H1 (cell line): ENCODE measurements at regions not wholly inside any gene's neighbourhood (a gene's known extent, or its start where the extent isn't known, plus 50 kb on each side); places are given as distances from the start of the nearest gene placed in this dataset.

ENCODE experiments used
- CTCF ChIA-PET: fragments of 300-600 bp; sonication (Branson Sonifier 250); formaldehyde crosslinking; loops from one replicate; lab custom pipeline; 2021; ENCODE audit not compliant: partially characterized antibody; lab: Charles Lee
- POLR2A ChIA-PET: fragments of 300-600 bp; sonication (Branson Sonifier 250); formaldehyde crosslinking; loops from one replicate; lab custom pipeline; 2021; ENCODE audit warnings: inconsistent platforms; ENCODE audit not compliant: partially characterized antibody; lab: Charles Lee
- DNase-seq, 2 experiments: peaks; one replicate each; pipeline versions ENCODE4 v3.0.0 to v3.0.0-alpha.2; 2010 to 2022; ENCODE audit warnings: low spot score in 2 of 2, low read depth in 1 of 2, mixed read lengths in 1 of 2
- FAIRE-seq: peaks from 2 replicates; lab custom pipeline; 2011; peaks lifted over from hg19 to GRCh38; lab: Jason Lieb, UNC
- H2AFZ ChIP-seq: 2 replicates; pipeline ENCODE4 v1.8.1; 2012; ENCODE audit warnings: low read length, inconsistent platforms
- H2AK5ac ChIP-seq: 2 replicates; pipeline ENCODE4 v1.6.1; 2013; ENCODE audit warnings: low read depth, low read length
- H2BK120ac ChIP-seq: replicated peaks from 2 replicates; pipeline ENCODE3; 2013; ENCODE audit warnings: low read depth, low read length, inconsistent platforms
- H2BK12ac ChIP-seq: 2 replicates; pipeline ENCODE4 v1.6.1; 2013; ENCODE audit warnings: low read depth, low read length
- H2BK15ac ChIP-seq: 2 replicates; pipeline ENCODE4 v1.6.1; 2013; ENCODE audit warnings: low read length
- H2BK20ac ChIP-seq: 2 replicates; pipeline ENCODE4 v1.6.1; 2013; ENCODE audit warnings: low read length
- H2BK5ac ChIP-seq: 2 replicates; pipeline ENCODE4 v1.6.1; 2013; ENCODE audit warnings: low read depth, low read length
- H3K14ac ChIP-seq: 2 replicates; pipeline ENCODE4 v1.6.1; 2013; ENCODE audit warnings: inconsistent platforms; ENCODE audit not compliant: insufficient read length
- H3K18ac ChIP-seq: 2 replicates; pipeline ENCODE4 v1.6.1; 2013; ENCODE audit warnings: low read length; ENCODE audit errors: extremely low read depth
- H3K23ac ChIP-seq: 2 replicates; pipeline ENCODE4 v1.6.1; 2013; ENCODE audit warnings: inconsistent platforms; ENCODE audit not compliant: insufficient read length
- H3K23me2 ChIP-seq: 2 replicates; pipeline ENCODE4 v1.6.1; 2013; ENCODE audit warnings: low read depth, low read length
- H3K27ac ChIP-seq: 2 replicates; pipeline ENCODE4 v1.6.1; 2011; ENCODE audit warnings: low read depth, low read length, inconsistent platforms
- H3K27me3 ChIP-seq, 4 experiments: replicated peaks in 1 of 4; 1 replicate in 1 of 4; 2 replicates in 3 of 4; pipeline versions ENCODE4 v1.6.1 to v1.8.1; 2011 to 2013; ENCODE audit warnings: low read length in 3 of 4, mild to moderate bottlenecking in 3 of 4, inconsistent platforms in 2 of 4, mixed read lengths in 2 of 4, moderate library complexity in 1 of 4; ENCODE audit not compliant: control insufficient read depth in 3 of 4, insufficient read depth in 3 of 4; ENCODE audit errors: extremely low read depth in 1 of 4
- H3K36me3 ChIP-seq, 4 experiments: 2 replicates each; pipeline versions ENCODE4 v1.6.1 to v1.8.1; 2011 to 2013; ENCODE audit warnings: mild to moderate bottlenecking in 4 of 4, low read length in 3 of 4, moderate library complexity in 2 of 4, control low read depth in 1 of 4, inconsistent platforms in 1 of 4; ENCODE audit not compliant: insufficient read depth in 4 of 4, control insufficient read depth in 2 of 4
- H3K4ac ChIP-seq: replicated peaks from 2 replicates; pipeline ENCODE3; 2013; ENCODE audit warnings: low read length, low read depth, mixed read lengths, inconsistent platforms; ENCODE audit not compliant: insufficient read length
- H3K4me1 ChIP-seq, 4 experiments: replicated peaks in 1 of 4; 1 replicate in 1 of 4; 2 replicates in 3 of 4; pipeline versions ENCODE4 v1.6.1 to v1.8.1; 2011 to 2013; ENCODE audit warnings: low read length in 3 of 4, inconsistent platforms in 2 of 4, mixed read lengths in 1 of 4; ENCODE audit not compliant: insufficient read depth in 4 of 4, control insufficient read depth in 3 of 4
- H3K4me2 ChIP-seq, 2 experiments: 2 replicates each; pipeline versions ENCODE4 v1.6.1 to v1.8.1; 2011 to 2013; ENCODE audit warnings: low read depth in 2 of 2, low read length in 2 of 2, control low read depth in 1 of 2, inconsistent platforms in 1 of 2, mild to moderate bottlenecking in 1 of 2; ENCODE audit not compliant: insufficient read depth in 1 of 2
- H3K4me3 ChIP-seq, 4 experiments: fragments of 200-600, 300-600 bp in 1 of 4; sonication (generic), shearing (Covaris generic), sonication (Bioruptor Twin) in 1 of 4; 2 replicates each; pipeline versions ENCODE4 v1.5.1 to v1.8.1; 2011 to 2016; ENCODE audit warnings: low read length in 4 of 4, low read depth in 3 of 4, control low read depth in 2 of 4, inconsistent platforms in 2 of 4, mild to moderate bottlenecking in 2 of 4, mixed read lengths in 1 of 4, moderate library complexity in 1 of 4; ENCODE audit not compliant: insufficient read depth in 2 of 4; ENCODE audit errors: extremely low read depth in 1 of 4
- H3K56ac ChIP-seq: replicated peaks from 2 replicates; pipeline ENCODE3; 2013; ENCODE audit warnings: low read depth, mild to moderate bottlenecking, mixed read lengths, low read length, inconsistent platforms; ENCODE audit not compliant: insufficient read length
- H3K79me1 ChIP-seq: 2 replicates; pipeline ENCODE4 v1.6.1; 2013; ENCODE audit warnings: low read depth, low read length, control low read depth
- H3K79me2 ChIP-seq, 2 experiments: 2 replicates each; pipeline versions ENCODE4 v1.6.1 to v1.8.1; 2012 to 2013; ENCODE audit warnings: low read length in 2 of 2, mild to moderate bottlenecking in 2 of 2, inconsistent platforms in 1 of 2; ENCODE audit not compliant: insufficient read depth in 2 of 2, control insufficient read depth in 1 of 2
- H3K9ac ChIP-seq, 4 experiments: replicated peaks in 1 of 4; 1 replicate in 1 of 4; 2 replicates in 3 of 4; pipeline versions ENCODE4 v1.6.1 to v1.8.1; 2011 to 2013; ENCODE audit warnings: low read depth in 3 of 4, low read length in 3 of 4, control low read depth in 2 of 4, mild to moderate bottlenecking in 2 of 4, moderate library complexity in 2 of 4, inconsistent platforms in 1 of 4; ENCODE audit errors: extremely low read depth in 1 of 4
- H3K9me3 ChIP-seq, 2 experiments: 2 replicates each; pipeline versions ENCODE4 v1.6.1 to v1.8.1; 2012 to 2013; ENCODE audit warnings: mild to moderate bottlenecking in 2 of 2, moderate library complexity in 2 of 2, control low read depth in 1 of 2, inconsistent platforms in 1 of 2, low read depth in 1 of 2, low read length in 1 of 2, mixed read lengths in 1 of 2; ENCODE audit not compliant: insufficient read depth in 2 of 2
- H4K20me1 ChIP-seq, 2 experiments: replicated peaks in 1 of 2; 2 replicates each; pipeline versions ENCODE3 to v1.8.1; 2011 to 2013; ENCODE audit warnings: inconsistent platforms in 2 of 2, low read length in 2 of 2, mild to moderate bottlenecking in 1 of 2; ENCODE audit not compliant: insufficient read depth in 2 of 2, control insufficient read depth in 1 of 2
- H4K5ac ChIP-seq: 2 replicates; pipeline ENCODE4 v1.6.1; 2013; ENCODE audit warnings: low read length, low read depth, mixed read lengths, inconsistent platforms; ENCODE audit not compliant: insufficient read length
- H4K8ac ChIP-seq: 2 replicates; pipeline ENCODE4 v1.8.0; 2013; ENCODE audit warnings: mild to moderate bottlenecking, moderate library complexity, low read length, inconsistent platforms; ENCODE audit not compliant: insufficient read depth; ENCODE audit errors: extremely low read depth
- H4K91ac ChIP-seq: replicated peaks from 2 replicates; pipeline ENCODE3; 2013; ENCODE audit warnings: low read length, mixed read lengths, inconsistent platforms; ENCODE audit not compliant: insufficient read length
- NANOG ChIP-seq: IDR thresholded peaks from 2 replicates; pipeline ENCODE4 v1.6.1; 2011; ENCODE audit warnings: low read length, low read depth, mild to moderate bottlenecking, inconsistent platforms; ENCODE audit not compliant: insufficient read depth, poor library complexity, severe bottlenecking
- WGBS, 2 experiments: shearing (Covaris generic) in 1 of 2; methylation state at CpG; one replicate each; pipeline versions ENCODE4 v1.1.6 to v1.1.7; 2013 to 2015; ENCODE audit warnings: low lambda C conversion rate in 2 of 2, mixed read lengths in 2 of 2, inconsistent platforms in 1 of 2, low coverage in 1 of 2, missing lambda C conversion rate in 1 of 2; ENCODE audit not compliant: insufficient replicate concordance in 2 of 2, insufficient coverage in 1 of 2, insufficient read length in 1 of 2; ENCODE audit errors: extremely low coverage in 1 of 2, missing lambda C conversion rate in 1 of 2; 5-methylcytosine and 5-hydroxymethylcytosine counted together

- TF ChIP-seq NANOG = no peak
- H3K23me2 ChIP-seq = no peaks in the 10 kb centered on the region
- H2BK12ac ChIP-seq = no peak overlapping the region
- DNase-seq (no peak), FAIRE-seq (no peak)
- no peak overlapping the region for H3K4me3 ChIP-seq
- POLR2A ChIA-PET = no interaction called here
- H3K4me1 ChIP-seq = no peaks in the 10 kb centered on the region; a peak in 1 of 7 replicates
- CTCF ChIA-PET = interaction anchor here (0.9 kb wide), 1 partner anchor 58 kb away, joined by 3 read pairs; no protein-coding TSS in a partner anchor
- no peaks in the 10 kb centered on the region for H3K9me3 ChIP-seq
- H2AFZ ChIP-seq = no peak overlapping the region
- no peak overlapping the region for H4K5ac ChIP-seq
- H2BK120ac ChIP-seq = no peak overlapping the region
- no peak overlapping the region for H2BK15ac ChIP-seq
- no peaks in the 10 kb centered on the region; a peak in 1 of 7 replicates for H3K27me3 ChIP-seq
- H3K56ac ChIP-seq = no peak overlapping the region
- no peak overlapping the region for H4K91ac ChIP-seq
- no peaks in the 10 kb centered on the region for H3K79me2 ChIP-seq
- no peak overlapping the region for H3K18ac ChIP-seq
- H2BK5ac ChIP-seq = no peak overlapping the region
- WGBS, 2 experiments = 100% methylated on average over 1 of the region's 1 CpG; no CpG with 5 or more reads in 1 of the 2 experiments
- H3K79me1 ChIP-seq = no peaks in the 10 kb centered on the region
- no peaks in the 10 kb centered on the region; a peak in 1 of 8 replicates for H3K36me3 ChIP-seq
- no peak overlapping the region for H3K9ac ChIP-seq
- H3K14ac ChIP-seq = no peak overlapping the region
- H2BK20ac ChIP-seq = no peak overlapping the region
- no peak overlapping the region for H3K23ac ChIP-seq
- no peak overlapping the region for H4K8ac ChIP-seq
- H3K4ac ChIP-seq = no peak overlapping the region
- no peak overlapping the region for H2AK5ac ChIP-seq
- H3K27ac ChIP-seq = no peak overlapping the region
- H3K4me2 ChIP-seq = no peak overlapping the region
- H4K20me1 ChIP-seq = no peaks in the 10 kb centered on the region
These were observed 293.6 kb upstream of the TNC start for GRCh38 chr9:115411516-115411915.
